ENCODE measurements at regions not wholly inside any gene's neighbourhood (a gene's known extent, or its start where the extent isn't known, plus 50 kb on each side); places are given as distances from the start of the nearest gene placed in this dataset.
"Not testable (repeated sequence)": the region's sequence is repeated elsewhere in the genome, so short reads cannot be mapped to it uniquely, and the experiment has no call there.

- ChIA-PET POLR2A (no interaction called here), CTCF (no interaction called here)
- TF ChIP-seq CTCF (IDR thresholded peaks at IDR 0.05; ENCODE audit: insufficient read depth, low read length, missing control alignments) = no peak
- no peak overlapping the region for H3K4me3 ChIP-seq (ENCODE audit: low read depth, low read length)
- no peak for DNase-seq (ENCODE audit: low read depth, low spot score)
Observed at GRCh38 chr2:194079989-194080388, 1577.0 kb upstream of the SLC39A10 start.

DNA sequence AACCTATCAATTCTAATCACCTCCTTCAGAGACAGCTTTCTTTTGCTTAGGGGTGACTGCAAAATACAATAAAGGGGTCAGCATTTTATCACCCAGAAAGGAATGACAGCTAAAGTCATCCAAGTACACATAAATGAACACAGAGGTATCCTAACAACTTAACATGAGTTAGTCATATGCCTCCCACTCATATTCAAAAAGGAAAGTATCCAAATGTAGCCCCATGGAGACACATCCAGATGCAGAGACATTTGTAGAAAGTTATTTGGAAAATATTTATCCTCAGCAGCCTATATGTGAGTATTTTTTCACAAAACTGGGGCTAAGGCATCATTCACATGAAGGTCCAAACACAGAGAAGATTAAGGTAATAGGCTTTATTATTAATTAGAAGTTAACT, 1579.7 kb upstream of the SLC39A10 start:
- no peak for DNase-seq (ENCODE audit: low read depth, low spot score)
- ChIA-PET POLR2A (no interaction called here), CTCF (no interaction called here)
- no peak overlapping the region for H3K4me3 ChIP-seq (ENCODE audit: low read depth, low read length)
- TF ChIP-seq CTCF (IDR thresholded peaks at IDR 0.05; ENCODE audit: insufficient read depth, low read length, missing control alignments) = no peak

DNA sequence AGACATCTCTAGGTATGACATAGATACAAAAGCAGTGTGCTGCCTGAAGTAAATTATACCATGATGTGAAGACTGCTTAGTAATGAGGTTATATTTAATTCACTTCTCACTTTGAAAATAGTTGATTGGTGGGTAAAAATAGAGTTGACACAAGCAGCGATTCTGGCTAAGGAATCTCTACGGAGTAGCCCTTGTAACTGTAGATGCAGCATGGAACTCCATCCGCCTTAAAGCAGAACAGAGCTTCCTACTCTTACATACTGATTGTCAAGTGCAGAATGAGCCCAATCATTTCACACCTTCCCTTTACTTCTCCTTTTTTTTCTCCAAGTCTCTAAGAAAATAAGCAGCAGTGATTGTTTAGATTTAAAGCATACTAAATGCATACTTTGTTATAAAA, 1594.6 kb upstream of the SLC39A10 start:
- no peak overlapping the region for H3K4me3 ChIP-seq (ENCODE audit: low read depth, low read length)
- no peak for TF ChIP-seq CTCF (IDR thresholded peaks at IDR 0.05; ENCODE audit: insufficient read depth, low read length, missing control alignments)
- CTCF ChIA-PET = no interaction called here
- DNase-seq (ENCODE audit: low read depth, low spot score) = no peak
- POLR2A ChIA-PET = no interaction called here

GRCh38 chr2:194060269-194060668, 1596.8 kb upstream of the SLC39A10 start:
- no peak for TF ChIP-seq CTCF (IDR thresholded peaks at IDR 0.05; ENCODE audit: insufficient read depth, low read length, missing control alignments)
- POLR2A ChIA-PET = no interaction called here
- DNase-seq (ENCODE audit: low read depth, low spot score) = no peak
- H3K4me3 ChIP-seq (ENCODE audit: low read depth, low read length) = no peak overlapping the region
- CTCF ChIA-PET = no interaction called here

GRCh38 chr2:194054313-194054712, 1602.7 kb upstream of the SLC39A10 start:
- ChIA-PET CTCF (no interaction called here), POLR2A (no interaction called here)
- no peak overlapping the region for H3K4me3 ChIP-seq (ENCODE audit: low read depth, low read length)
- TF ChIP-seq CTCF (IDR thresholded peaks at IDR 0.05; ENCODE audit: insufficient read depth, low read length, missing control alignments) = no peak
- no peak for DNase-seq (ENCODE audit: low read depth, low spot score)

GRCh38 chr2:194044321-194044720, 1612.7 kb upstream of the SLC39A10 start:
- TF ChIP-seq CTCF (IDR thresholded peaks at IDR 0.05; ENCODE audit: insufficient read depth, low read length, missing control alignments) = no peak
- ChIA-PET CTCF (no interaction called here), POLR2A (no interaction called here)
- no peak for DNase-seq (ENCODE audit: low read depth, low spot score)
- H3K4me3 ChIP-seq (ENCODE audit: low read depth, low read length) = no peak overlapping the region

GRCh38 chr2:194021130-194021529, 1635.9 kb upstream of the SLC39A10 start:
- CTCF ChIA-PET; H3K4me3 ChIP-seq (ENCODE audit: low read depth, low read length); POLR2A ChIA-PET; DNase-seq (ENCODE audit: low read depth, low spot score): not testable (repeated sequence)

Data from AG04449 (cell line).